ENCODE measurements at regions not wholly inside any gene's neighbourhood (a gene's known extent, or its start where the extent isn't known, plus 50 kb on each side); places are given as distances from the start of the nearest gene placed in this dataset.

DNA sequence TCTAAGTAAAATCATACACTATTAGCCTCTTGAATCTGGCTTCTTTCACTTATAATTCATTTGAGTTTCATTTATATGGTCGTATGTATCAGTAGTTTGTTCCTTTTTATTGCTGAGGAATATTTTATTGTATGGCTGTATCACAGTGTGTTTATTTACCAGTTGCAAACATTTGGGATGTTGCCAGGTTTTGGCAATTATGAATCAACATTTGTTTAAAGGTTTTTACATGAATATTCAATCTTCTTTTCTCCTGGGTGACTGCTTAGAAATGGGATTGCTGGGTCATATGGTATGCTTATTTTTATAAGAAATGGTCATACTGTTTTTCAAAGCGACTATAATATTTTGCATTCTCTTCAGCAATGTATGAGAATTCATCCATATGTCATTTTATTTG is 107.9 kb downstream of the PMAIP1 start:
- TF ChIP-seq POLR2AphosphoS5 (IDR thresholded peaks at IDR 0.05; ENCODE audit: insufficient read depth in 1 of 2, low read depth in 1 of 2) (no peak), CTCF (IDR thresholded peaks at IDR 0.05) (no peak), POLR2A (IDR thresholded peaks at IDR 0.05) (no peak)

Data from vagina (tissue), 2 donors.